ENCODE measurements at regions not wholly inside any gene's neighbourhood (a gene's known extent, or its start where the extent isn't known, plus 50 kb on each side); places are given as distances from the start of the nearest gene placed in this dataset.

GRCh38 chr2:21700644-21701043 lies 576.9 kb downstream of the TDRD15 start:
- Mint-ChIP-seq H3K27me3 (ENCODE audit: low read depth) (no peaks in the 10 kb centered on the region), H3K27ac (no peak overlapping the region), H3K4me3 (no peak overlapping the region), H3K9me3 (no peaks in the 10 kb centered on the region), H3K4me1 (no peaks in the 10 kb centered on the region), H3K36me3 (no peaks in the 10 kb centered on the region)
- DNase-seq (ENCODE audit: low spot score) (no peak), ATAC-seq (no peak)
- POLR2A ChIA-PET = no interaction called here
- CTCF ChIA-PET = no interaction called here
- TF ChIP-seq AFF4 (CRISPR knock-in tag; IDR thresholded peaks at IDR 0.05; ENCODE audit: borderline replicate concordance) (no peak), ZMAT4 (CRISPR knock-in tag; IDR thresholded peaks at IDR 0.05) (no peak), MYBL2 (CRISPR knock-in tag; IDR thresholded peaks at IDR 0.05) (no peak), FOXJ3 (CRISPR knock-in tag; IDR thresholded peaks at IDR 0.05; ENCODE audit: borderline replicate concordance) (no peak), NR1H2 (CRISPR knock-in tag; IDR thresholded peaks at IDR 0.05) (no peak), TEAD1 (CRISPR knock-in tag; IDR thresholded peaks at IDR 0.05) (no peak), SP1 (CRISPR knock-in tag; conservative IDR thresholded peaks at IDR 0.05) (no peak), MLX (CRISPR knock-in tag; IDR thresholded peaks at IDR 0.05) (no peak), SOX15 (CRISPR knock-in tag; IDR thresholded peaks at IDR 0.05) (no peak), E2F5 (CRISPR knock-in tag; IDR thresholded peaks at IDR 0.05) (no peak), ESRRA (CRISPR knock-in tag; IDR thresholded peaks at IDR 0.05; ENCODE audit: borderline replicate concordance) (no peak)

- Mint-ChIP-seq H3K27ac (no peak overlapping the region), H3K27me3 (ENCODE audit: low read depth) (no peaks in the 10 kb centered on the region), H3K9me3 (0 out of 2 replicates have a peak, but pooled peaks cover 7% of the 10 kb centered on the region), H3K36me3 (no peaks in the 10 kb centered on the region), H3K4me1 (no peaks in the 10 kb centered on the region), H3K4me3 (no peak overlapping the region)
- ATAC-seq (no peak), DNase-seq (ENCODE audit: low spot score) (no peak)
- ChIA-PET CTCF (no interaction called here), POLR2A (no interaction called here)
- TF ChIP-seq ZSCAN18 (CRISPR knock-in tag; IDR thresholded peaks at IDR 0.05) = no peak
- TF ChIP-seq SP1 (CRISPR knock-in tag; conservative IDR thresholded peaks at IDR 0.05) = no peak
- TF ChIP-seq ZNF532 (CRISPR knock-in tag; IDR thresholded peaks at IDR 0.05; ENCODE audit: borderline replicate concordance) = no peak
- no peak for TF ChIP-seq ZMAT4 (CRISPR knock-in tag; IDR thresholded peaks at IDR 0.05)
- no peak for TF ChIP-seq ESRRA (CRISPR knock-in tag; IDR thresholded peaks at IDR 0.05; ENCODE audit: borderline replicate concordance)
These were observed 586.3 kb downstream of the TDRD15 start for GRCh38 chr2:21710031-21710430.

All from WTC11 (cell line).